ENCODE measurements at regions not wholly inside any gene's neighbourhood (a gene's known extent, or its start where the extent isn't known, plus 50 kb on each side); places are given as distances from the start of the nearest gene placed in this dataset.

- TF ChIP-seq FOXK2 (IDR thresholded peaks at IDR 0.05) (no peak), ARNT (IDR thresholded peaks at IDR 0.05) (no peak), LEF1 (IDR thresholded peaks at IDR 0.05; ENCODE audit: borderline replicate concordance) (no peak), HDGF (IDR thresholded peaks at IDR 0.05; ENCODE audit: borderline replicate concordance) (no peak), PKNOX1 (IDR thresholded peaks at IDR 0.05) (no peak), NFRKB (IDR thresholded peaks at IDR 0.05) (no peak), BHLHE40 (IDR thresholded peaks at IDR 0.05; ENCODE audit: borderline replicate concordance) (no peak), L3MBTL2 (conservative IDR thresholded peaks at IDR 0.05) (no peak), CTBP1 (IDR thresholded peaks at IDR 0.05; ENCODE audit: borderline replicate concordance) (no peak), SUZ12 (IDR thresholded peaks at IDR 0.05) (no peak)
These were observed 137.4 kb downstream of the PLK2 start for GRCh38 chr5:58322453-58322852.
